ENCODE measurements at regions not wholly inside any gene's neighbourhood (a gene's known extent, or its start where the extent isn't known, plus 50 kb on each side); places are given as distances from the start of the nearest gene placed in this dataset.

DNA sequence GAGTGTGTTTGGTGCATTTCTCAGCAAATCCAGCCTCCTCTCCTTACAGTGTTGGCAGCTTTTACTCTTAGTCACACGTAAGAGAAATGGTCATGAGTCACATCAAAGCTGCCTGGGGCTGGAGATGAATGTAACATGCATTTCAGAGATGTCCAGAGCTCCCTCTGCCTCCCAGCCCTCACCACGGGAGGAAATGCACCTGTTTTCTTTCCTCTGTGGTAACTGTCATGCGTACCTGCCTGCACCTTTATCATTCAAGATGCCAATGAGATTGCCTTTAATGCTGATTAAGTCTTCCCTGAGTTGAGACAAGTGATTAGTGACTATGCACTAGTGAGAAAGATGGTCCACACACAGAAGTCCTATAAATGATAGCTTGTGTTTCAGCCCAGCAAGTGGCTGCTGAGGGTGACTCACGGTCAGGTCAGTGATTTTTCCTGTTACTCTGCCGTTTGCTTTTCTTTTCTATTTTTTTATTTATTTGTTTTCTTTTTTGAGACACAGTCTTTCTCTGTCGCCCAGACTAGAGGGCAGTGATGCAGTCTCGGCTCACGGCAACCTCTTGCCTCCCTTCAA is 277.3 kb upstream of the FMN2 start:
- under 1% methylated on average over 8 of the region's 8 CpGs for WGBS (ENCODE audit: missing lambda C conversion rate)
- FAIRE-seq (peak; percentile 99), ATAC-seq (peak; percentile 88 to 93), DNase-seq (ENCODE audit: low read depth in 1 of 2, low spot score in 1 of 2) (peak; percentile 89 to 93)
- POLR2A ChIA-PET, result no interaction called here
- TF ChIP-seq EHMT2 (IDR thresholded peaks at IDR 0.05; ENCODE audit: low read depth) (no peak), RFX5 (IDR thresholded peaks at IDR 0.05) (no peak), ZSCAN20 (CRISPR knock-in tag; IDR thresholded peaks at IDR 0.05) (no peak), SMC3 (IDR thresholded peaks at IDR 0.05) (peak; percentile 48; the same call in 2 of the 3 replicates), RAD21 (conservative IDR thresholded peaks at IDR 0.05 in 1 of 2, IDR thresholded peaks at IDR 0.05 in 1 of 2) (peak; percentile 32 to 65; a peak in 4 of 5 replicates), ZNF302 (CRISPR knock-in tag; IDR thresholded peaks at IDR 0.05) (no peak), FOSL2 (IDR thresholded peaks at IDR 0.05) (peak; percentile 88), FOSL2 (CRISPR knock-in tag; IDR thresholded peaks at IDR 0.05) (peak; percentile 89), BHLHE40 (IDR thresholded peaks at IDR 0.05; ENCODE audit: low read depth, low read length) (no peak), JUN (IDR thresholded peaks at IDR 0.05) (peak; percentile 57 to 76; a peak in 3 of 5 replicates), POLR2AphosphoS2 (conservative IDR thresholded peaks at IDR 0.05; ENCODE audit: low read length) (no peak), JUNB (IDR thresholded peaks at IDR 0.05) (peak; percentile 90), CEBPB (IDR thresholded peaks at IDR 0.05) (peak in 1 of 2 experiments; percentile 32; a peak in 1 of 4 replicates), EP300 (IDR thresholded peaks at IDR 0.05) (peak in 1 of 2 experiments; percentile 71; a peak in 1 of 5 replicates), EHF (CRISPR knock-in tag; IDR thresholded peaks at IDR 0.05) (no peak)
- TF ChIP-seq, protein P1, sequence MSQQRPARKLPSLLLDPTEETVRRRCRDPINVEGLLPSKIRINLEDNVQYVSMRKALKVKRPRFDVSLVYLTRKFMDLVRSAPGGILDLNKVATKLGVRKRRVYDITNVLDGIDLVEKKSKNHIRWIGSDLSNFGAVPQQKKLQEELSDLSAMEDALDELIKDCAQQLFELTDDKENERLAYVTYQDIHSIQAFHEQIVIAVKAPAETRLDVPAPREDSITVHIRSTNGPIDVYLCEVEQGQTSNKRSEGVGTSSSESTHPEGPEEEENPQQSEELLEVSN (IDR thresholded peaks at IDR 0.05; ENCODE audit: borderline replicate concordance, low read depth), result no peak
- TF ChIP-seq, protein P2, sequence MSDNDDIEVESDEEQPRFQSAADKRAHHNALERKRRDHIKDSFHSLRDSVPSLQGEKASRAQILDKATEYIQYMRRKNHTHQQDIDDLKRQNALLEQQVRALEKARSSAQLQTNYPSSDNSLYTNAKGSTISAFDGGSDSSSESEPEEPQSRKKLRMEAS (IDR thresholded peaks at IDR 0.05), result peak; percentile 63
- TF ChIP-seq, protein P3, sequence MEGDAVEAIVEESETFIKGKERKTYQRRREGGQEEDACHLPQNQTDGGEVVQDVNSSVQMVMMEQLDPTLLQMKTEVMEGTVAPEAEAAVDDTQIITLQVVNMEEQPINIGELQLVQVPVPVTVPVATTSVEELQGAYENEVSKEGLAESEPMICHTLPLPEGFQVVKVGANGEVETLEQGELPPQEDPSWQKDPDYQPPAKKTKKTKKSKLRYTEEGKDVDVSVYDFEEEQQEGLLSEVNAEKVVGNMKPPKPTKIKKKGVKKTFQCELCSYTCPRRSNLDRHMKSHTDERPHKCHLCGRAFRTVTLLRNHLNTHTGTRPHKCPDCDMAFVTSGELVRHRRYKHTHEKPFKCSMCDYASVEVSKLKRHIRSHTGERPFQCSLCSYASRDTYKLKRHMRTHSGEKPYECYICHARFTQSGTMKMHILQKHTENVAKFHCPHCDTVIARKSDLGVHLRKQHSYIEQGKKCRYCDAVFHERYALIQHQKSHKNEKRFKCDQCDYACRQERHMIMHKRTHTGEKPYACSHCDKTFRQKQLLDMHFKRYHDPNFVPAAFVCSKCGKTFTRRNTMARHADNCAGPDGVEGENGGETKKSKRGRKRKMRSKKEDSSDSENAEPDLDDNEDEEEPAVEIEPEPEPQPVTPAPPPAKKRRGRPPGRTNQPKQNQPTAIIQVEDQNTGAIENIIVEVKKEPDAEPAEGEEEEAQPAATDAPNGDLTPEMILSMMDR (IDR thresholded peaks at IDR 0.05), result peak; percentile 32; the same call in 2 of the 3 replicates
- H3K4me3 ChIP-seq, result peak overlapping the region; percentile 22
- H3K9me3 ChIP-seq, result no peaks in the 10 kb centered on the region
- peak overlapping the region; percentile 87 for H3K4me2 ChIP-seq
- peaks cover 36% of the 10 kb centered on the region for H3K4me1 ChIP-seq
- H3K27ac ChIP-seq, result peak overlapping the region; percentile 66 to 89
- CTCF ChIA-PET, result interaction anchor here (0.8 to 1.5 kb wide), 4 partner anchors 11 to 84 kb away, joined by 3 to 7 read pairs (median 5); no protein-coding TSS in a partner anchor

DNA sequence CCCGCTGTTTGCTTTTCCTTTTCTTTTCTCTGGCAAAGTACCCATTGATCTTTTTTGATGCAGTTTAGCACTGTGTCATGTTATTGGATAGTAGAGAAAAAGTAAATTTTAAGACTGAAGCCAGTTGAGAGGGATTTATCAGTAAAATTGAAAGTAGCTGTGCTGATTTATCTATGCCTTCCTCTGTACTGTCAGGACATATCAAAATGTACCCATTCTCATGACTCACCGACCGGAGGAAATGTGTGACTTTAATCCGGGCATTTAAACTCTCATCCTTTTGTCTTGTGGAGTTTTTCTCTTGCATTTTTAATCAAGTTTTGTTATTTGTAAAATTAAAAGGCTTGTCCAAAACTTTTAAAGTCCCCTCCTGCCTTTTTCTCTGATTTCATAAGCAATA is 276.6 kb upstream of the FMN2 start:
- 69% methylated on average over 4 of the region's 4 CpGs for WGBS (ENCODE audit: missing lambda C conversion rate)
- H3K4me3 ChIP-seq, result peak overlapping the region; percentile 22
- peak overlapping the region; percentile 66 to 89 for H3K27ac ChIP-seq
- peak; percentile 7 for FAIRE-seq
- peak overlapping the region; percentile 87 for H3K4me2 ChIP-seq
- H3K9me3 ChIP-seq, result no peaks in the 10 kb centered on the region
- no peak for ATAC-seq
- POLR2A ChIA-PET, result no interaction called here
- no peak for DNase-seq (ENCODE audit: low read depth in 1 of 2, low spot score in 1 of 2)
- CTCF ChIA-PET, result interaction anchor here (1.3 kb wide), 2 partner anchors 11 to 28 kb away, joined by 6 to 7 read pairs; no protein-coding TSS in a partner anchor
- H3K4me1 ChIP-seq, result peaks cover 36% of the 10 kb centered on the region
- TF ChIP-seq, protein P4, sequence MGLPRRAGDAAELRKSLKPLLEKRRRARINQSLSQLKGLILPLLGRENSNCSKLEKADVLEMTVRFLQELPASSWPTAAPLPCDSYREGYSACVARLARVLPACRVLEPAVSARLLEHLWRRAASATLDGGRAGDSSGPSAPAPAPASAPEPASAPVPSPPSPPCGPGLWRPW (IDR thresholded peaks at IDR 0.05), result no peak
- no peak for TF ChIP-seq RARB (CRISPR knock-in tag; IDR thresholded peaks at IDR 0.05)
- no peak for TF ChIP-seq FOXS1 (CRISPR knock-in tag; IDR thresholded peaks at IDR 0.05)
- TF ChIP-seq HOXB13 (CRISPR knock-in tag; IDR thresholded peaks at IDR 0.05; ENCODE audit: low read depth), result no peak
- TF ChIP-seq, protein P5, sequence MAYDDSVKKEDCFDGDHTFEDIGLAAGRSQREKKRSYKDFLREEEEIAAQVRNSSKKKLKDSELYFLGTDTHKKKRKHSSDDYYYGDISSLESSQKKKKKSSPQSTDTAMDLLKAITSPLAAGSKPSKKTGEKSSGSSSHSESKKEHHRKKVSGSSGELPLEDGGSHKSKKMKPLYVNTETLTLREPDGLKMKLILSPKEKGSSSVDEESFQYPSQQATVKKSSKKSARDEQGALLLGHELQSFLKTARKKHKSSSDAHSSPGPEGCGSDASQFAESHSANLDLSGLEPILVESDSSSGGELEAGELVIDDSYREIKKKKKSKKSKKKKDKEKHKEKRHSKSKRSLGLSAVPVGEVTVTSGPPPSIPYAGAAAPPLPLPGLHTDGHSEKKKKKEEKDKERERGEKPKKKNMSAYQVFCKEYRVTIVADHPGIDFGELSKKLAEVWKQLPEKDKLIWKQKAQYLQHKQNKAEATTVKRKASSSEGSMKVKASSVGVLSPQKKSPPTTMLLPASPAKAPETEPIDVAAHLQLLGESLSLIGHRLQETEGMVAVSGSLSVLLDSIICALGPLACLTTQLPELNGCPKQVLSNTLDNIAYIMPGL (CRISPR knock-in tag; IDR thresholded peaks at IDR 0.05; ENCODE audit: borderline replicate concordance), result no peak
- TF ChIP-seq NPAS2 (CRISPR knock-in tag; IDR thresholded peaks at IDR 0.05; ENCODE audit: borderline replicate concordance), result no peak
- no peak for TF ChIP-seq RFX5 (IDR thresholded peaks at IDR 0.05)
- TF ChIP-seq, protein P6, sequence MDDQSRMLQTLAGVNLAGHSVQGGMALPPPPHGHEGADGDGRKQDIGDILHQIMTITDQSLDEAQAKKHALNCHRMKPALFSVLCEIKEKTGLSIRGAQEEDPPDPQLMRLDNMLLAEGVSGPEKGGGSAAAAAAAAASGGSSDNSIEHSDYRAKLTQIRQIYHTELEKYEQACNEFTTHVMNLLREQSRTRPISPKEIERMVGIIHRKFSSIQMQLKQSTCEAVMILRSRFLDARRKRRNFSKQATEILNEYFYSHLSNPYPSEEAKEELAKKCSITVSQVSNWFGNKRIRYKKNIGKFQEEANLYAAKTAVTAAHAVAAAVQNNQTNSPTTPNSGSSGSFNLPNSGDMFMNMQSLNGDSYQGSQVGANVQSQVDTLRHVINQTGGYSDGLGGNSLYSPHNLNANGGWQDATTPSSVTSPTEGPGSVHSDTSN (IDR thresholded peaks at IDR 0.05), result no peak
- no peak for TF ChIP-seq ZC3H11A (IDR thresholded peaks at IDR 0.05)
- no peak for TF ChIP-seq HDAC2 (IDR thresholded peaks at IDR 0.05)
- no peak for TF ChIP-seq CEBPB (IDR thresholded peaks at IDR 0.05)
- no peak for TF ChIP-seq TFCP2L1 (CRISPR knock-in tag; IDR thresholded peaks at IDR 0.05)
- TF ChIP-seq, protein P7, sequence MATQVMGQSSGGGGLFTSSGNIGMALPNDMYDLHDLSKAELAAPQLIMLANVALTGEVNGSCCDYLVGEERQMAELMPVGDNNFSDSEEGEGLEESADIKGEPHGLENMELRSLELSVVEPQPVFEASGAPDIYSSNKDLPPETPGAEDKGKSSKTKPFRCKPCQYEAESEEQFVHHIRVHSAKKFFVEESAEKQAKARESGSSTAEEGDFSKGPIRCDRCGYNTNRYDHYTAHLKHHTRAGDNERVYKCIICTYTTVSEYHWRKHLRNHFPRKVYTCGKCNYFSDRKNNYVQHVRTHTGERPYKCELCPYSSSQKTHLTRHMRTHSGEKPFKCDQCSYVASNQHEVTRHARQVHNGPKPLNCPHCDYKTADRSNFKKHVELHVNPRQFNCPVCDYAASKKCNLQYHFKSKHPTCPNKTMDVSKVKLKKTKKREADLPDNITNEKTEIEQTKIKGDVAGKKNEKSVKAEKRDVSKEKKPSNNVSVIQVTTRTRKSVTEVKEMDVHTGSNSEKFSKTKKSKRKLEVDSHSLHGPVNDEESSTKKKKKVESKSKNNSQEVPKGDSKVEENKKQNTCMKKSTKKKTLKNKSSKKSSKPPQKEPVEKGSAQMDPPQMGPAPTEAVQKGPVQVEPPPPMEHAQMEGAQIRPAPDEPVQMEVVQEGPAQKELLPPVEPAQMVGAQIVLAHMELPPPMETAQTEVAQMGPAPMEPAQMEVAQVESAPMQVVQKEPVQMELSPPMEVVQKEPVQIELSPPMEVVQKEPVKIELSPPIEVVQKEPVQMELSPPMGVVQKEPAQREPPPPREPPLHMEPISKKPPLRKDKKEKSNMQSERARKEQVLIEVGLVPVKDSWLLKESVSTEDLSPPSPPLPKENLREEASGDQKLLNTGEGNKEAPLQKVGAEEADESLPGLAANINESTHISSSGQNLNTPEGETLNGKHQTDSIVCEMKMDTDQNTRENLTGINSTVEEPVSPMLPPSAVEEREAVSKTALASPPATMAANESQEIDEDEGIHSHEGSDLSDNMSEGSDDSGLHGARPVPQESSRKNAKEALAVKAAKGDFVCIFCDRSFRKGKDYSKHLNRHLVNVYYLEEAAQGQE (IDR thresholded peaks at IDR 0.05), result no peak
- TF ChIP-seq JUNB (IDR thresholded peaks at IDR 0.05), result no peak

All from A549 (cell line).